GM23248 (cell line): ENCODE measurements at regions not wholly inside any gene's neighbourhood (a gene's known extent, or its start where the extent isn't known, plus 50 kb on each side); places are given as distances from the start of the nearest gene placed in this dataset.

ENCODE experiments used
- DNase-seq: peaks from one replicate; pipeline ENCODE4 v3.0.0-alpha.2; 2015
- H2AFZ ChIP-seq: fragments of 200-600 bp; sonication (generic); 2 replicates; pipeline ENCODE4 v1.6.1; 2016; ENCODE audit warnings: antibody characterized with exemption
- H3F3A ChIP-seq: fragments of 200-600 bp; sonication (generic); 2 replicates; pipeline ENCODE4 v1.6.1; 2016; ENCODE audit warnings: mild to moderate bottlenecking, antibody characterized with exemption, mixed run types; ENCODE audit not compliant: insufficient read depth
- H3K27ac ChIP-seq: fragments of 200-600 bp; sonication (generic); 2 replicates; pipeline ENCODE4 v1.5.1; 2016; ENCODE audit warnings: mild to moderate bottlenecking
- H3K27me3 ChIP-seq: fragments of 200-600 bp; sonication (generic); replicated peaks from 2 replicates; pipeline ENCODE4 v1.6.1; 2016; ENCODE audit warnings: mild to moderate bottlenecking; ENCODE audit not compliant: insufficient read depth
- H3K36me3 ChIP-seq: fragments of 200-600 bp; sonication (generic); 2 replicates; pipeline ENCODE4 v1.6.1; 2016; ENCODE audit warnings: low read depth, mild to moderate bottlenecking
- H3K4me1 ChIP-seq: fragments of 200-600 bp; sonication (generic); 2 replicates; pipeline ENCODE4 v1.6.1; 2016; ENCODE audit warnings: mild to moderate bottlenecking; ENCODE audit not compliant: insufficient read depth
- H3K4me2 ChIP-seq: fragments of 200-600 bp; sonication (generic); one replicate; pipeline ENCODE4 v1.6.1; 2016; ENCODE audit warnings: mild to moderate bottlenecking; ENCODE audit not compliant: unreplicated experiment
- H3K4me3 ChIP-seq: fragments of 200-600 bp; sonication (generic); 2 replicates; pipeline ENCODE4 v1.5.1; 2016; ENCODE audit warnings: mild to moderate bottlenecking
- H3K79me2 ChIP-seq: fragments of 200-600 bp; sonication (generic); 2 replicates; pipeline ENCODE4 v1.6.1; 2016; ENCODE audit warnings: mild to moderate bottlenecking; ENCODE audit not compliant: insufficient read depth
- H3K9ac ChIP-seq: fragments of 200-600 bp; sonication (generic); 2 replicates; pipeline ENCODE4 v1.6.1; 2016; ENCODE audit warnings: mild to moderate bottlenecking
- H3K9me2 ChIP-seq: fragments of 200-600 bp; sonication (generic); 2 replicates; pipeline ENCODE4 v1.6.1; 2016; ENCODE audit warnings: mixed run types, mild to moderate bottlenecking, moderate library complexity; ENCODE audit not compliant: insufficient read depth
- H3K9me3 ChIP-seq: fragments of 200-600 bp; sonication (generic); one replicate; pipeline ENCODE4 v1.6.1; 2017; ENCODE audit warnings: low read depth
- H4K20me1 ChIP-seq: fragments of 200-600 bp; sonication (generic); 2 replicates; pipeline ENCODE4 v1.6.0; 2016; ENCODE audit not compliant: insufficient read depth
- EZH2 ChIP-seq: fragments of 200-600 bp; sonication (generic); IDR thresholded peaks from 2 replicates; pipeline ENCODE4 v1.6.1; 2018; ENCODE audit warnings: antibody characterized with exemption, mild to moderate bottlenecking; ENCODE audit not compliant: insufficient read depth, poor library complexity, severe bottlenecking
- EZH2phosphoT487 ChIP-seq: fragments of 200-600 bp; sonication (generic); IDR thresholded peaks from 2 replicates; pipeline ENCODE4 v1.6.1; 2018; ENCODE audit warnings: antibody characterized with exemption, moderate library complexity, mild to moderate bottlenecking, low read depth; ENCODE audit not compliant: insufficient read depth
- WGBS, 2 experiments: methylation state at CpG; one replicate each; pipeline ENCODE4 v1.1.6; 2015 to 2017; ENCODE audit warnings: low lambda C conversion rate in 2 of 2, low coverage in 1 of 2; ENCODE audit errors: missing lambda C conversion rate in 2 of 2; 5-methylcytosine and 5-hydroxymethylcytosine counted together
- in situ Hi-C: fragments of 300-500 bp; cut with MboI; formaldehyde crosslinking; loops from 2 replicates; pipeline ENCODE4 v1.15.0; 2020

DNA sequence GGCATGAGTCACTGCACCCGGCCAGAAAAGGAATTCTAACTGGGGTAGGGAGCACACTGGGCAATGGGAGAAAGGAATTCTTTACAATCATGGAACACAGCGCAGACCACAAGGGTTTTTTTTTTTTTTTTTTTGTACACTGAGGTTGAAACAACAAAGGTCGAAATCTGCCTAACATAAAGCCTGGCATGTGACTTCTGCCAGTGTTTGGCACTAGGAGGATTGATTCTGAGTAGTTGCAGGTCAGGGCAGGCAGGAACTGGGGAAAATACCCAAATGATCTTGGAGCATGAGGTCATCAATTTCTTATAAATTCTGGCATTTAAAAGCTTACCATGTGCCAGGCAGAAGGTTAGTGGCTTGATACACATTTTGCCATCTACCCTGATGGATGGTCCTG lies 202.0 kb upstream of the SNX19 start:
- Histone ChIP-seq H3F3A (no peaks in the 10 kb centered on the region), H3K4me2 (no peak overlapping the region), H3K4me3 (no peak overlapping the region), H3K36me3 (no peaks in the 10 kb centered on the region), H3K27me3 (no peaks in the 10 kb centered on the region), H3K9me2 (no peaks in the 10 kb centered on the region), H3K27ac (no peak overlapping the region), H3K9ac (no peak overlapping the region), H3K9me3 (no peaks in the 10 kb centered on the region), H3K4me1 (no peaks in the 10 kb centered on the region), H3K79me2 (no peaks in the 10 kb centered on the region), H2AFZ (no peak overlapping the region), H4K20me1 (no peaks in the 10 kb centered on the region)
- in situ Hi-C loops: no loop called here
- TF ChIP-seq EZH2phosphoT487 (no peak), EZH2 (no peak)
- 43 to 52% methylated on average over 3 of the region's 3 CpGs for WGBS, 2 experiments
- no peak for DNase-seq

DNA sequence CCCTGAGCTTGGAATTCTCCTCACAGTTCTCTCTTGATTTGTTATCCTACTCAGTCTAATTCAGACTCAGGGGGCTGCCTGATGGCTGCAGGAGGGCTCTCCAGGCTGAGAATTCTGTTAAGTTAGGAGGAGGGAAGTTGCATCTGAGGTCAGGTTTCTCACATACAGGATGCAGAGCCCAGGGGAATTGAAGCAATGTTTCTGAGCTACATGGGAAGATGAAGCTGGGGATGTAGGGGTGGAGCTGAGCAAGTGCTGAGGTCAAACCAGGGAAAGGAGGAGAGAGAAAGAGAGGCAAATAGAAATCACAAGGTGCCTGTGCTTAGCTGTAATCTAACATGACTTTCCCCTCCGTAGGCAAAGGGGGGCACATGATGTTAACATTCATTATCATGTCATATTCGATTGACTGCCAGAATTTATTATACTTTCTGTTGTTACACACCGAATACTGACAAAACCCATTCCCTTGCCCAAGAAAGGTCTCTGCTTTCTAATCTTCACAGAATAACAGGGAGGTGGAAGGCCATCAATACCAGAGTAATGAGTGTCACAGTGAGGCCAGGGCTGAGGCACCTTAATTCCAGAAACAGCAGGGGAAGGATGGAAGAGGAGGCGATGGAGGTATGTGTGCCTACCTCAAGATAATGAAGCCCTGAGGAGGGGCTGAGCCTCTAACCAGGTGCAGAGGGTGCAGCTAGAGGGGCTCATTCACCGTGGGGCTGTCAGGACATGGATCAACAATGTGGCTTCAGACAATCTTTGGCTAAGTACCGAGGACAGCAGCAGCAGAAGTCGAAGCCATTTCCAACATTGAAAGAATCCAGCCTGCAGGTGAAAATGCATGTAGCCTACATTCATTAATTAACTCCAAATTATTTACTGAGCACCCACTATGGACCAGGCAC lies 205.4 kb upstream of the SNX19 start:
- Histone ChIP-seq H3K27me3 (no peaks in the 10 kb centered on the region), H3K9ac (no peak overlapping the region), H3K27ac (no peak overlapping the region), H4K20me1 (no peaks in the 10 kb centered on the region), H3K9me2 (no peaks in the 10 kb centered on the region), H2AFZ (no peak overlapping the region), H3K4me2 (no peak overlapping the region), H3K4me3 (no peak overlapping the region), H3K36me3 (no peaks in the 10 kb centered on the region), H3F3A (no peaks in the 10 kb centered on the region), H3K4me1 (no peaks in the 10 kb centered on the region), H3K79me2 (no peaks in the 10 kb centered on the region), H3K9me3 (no peaks in the 10 kb centered on the region)
- no peak for TF ChIP-seq EZH2phosphoT487
- TF ChIP-seq EZH2: no peak
- DNase-seq: no peak
- WGBS, 2 experiments: 32 to 45% methylated on average over 7 of the region's 7 CpGs
- in situ Hi-C loops: no loop called here

DNA sequence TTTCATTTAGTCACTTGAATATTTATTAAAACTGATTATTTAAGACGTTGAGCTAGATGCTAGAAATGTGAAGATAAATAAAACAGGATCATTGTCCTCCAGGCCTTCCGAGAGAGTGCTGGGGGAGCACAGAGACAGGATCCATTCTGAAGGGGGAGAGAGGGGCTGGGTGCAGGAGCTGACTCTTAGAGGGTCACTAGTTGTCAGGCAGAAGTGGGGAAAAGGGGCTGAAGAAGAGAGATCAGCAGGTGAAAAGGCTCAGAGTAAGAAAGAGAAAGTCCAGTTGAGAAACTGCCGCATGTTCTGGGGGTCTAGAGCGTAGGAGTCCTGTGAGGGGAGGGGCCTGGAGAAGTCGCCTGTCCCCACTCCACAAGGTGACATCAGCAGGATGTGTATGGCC lies 206.2 kb upstream of the SNX19 start:
- H2AFZ ChIP-seq: no peak overlapping the region
- no peak for DNase-seq
- no peak overlapping the region for H3K4me2 ChIP-seq
- H3K9me3 ChIP-seq: no peaks in the 10 kb centered on the region
- WGBS, 2 experiments: 37 to 51% methylated on average over 5 of the region's 5 CpGs
- H3K4me3 ChIP-seq: no peak overlapping the region
- no peaks in the 10 kb centered on the region for H3K36me3 ChIP-seq
- no peak overlapping the region for H3K27ac ChIP-seq
- H3K79me2 ChIP-seq: no peaks in the 10 kb centered on the region
- no peaks in the 10 kb centered on the region for H3K4me1 ChIP-seq
- no peaks in the 10 kb centered on the region for H3F3A ChIP-seq
- no peak overlapping the region for H3K9ac ChIP-seq
- no peak for TF ChIP-seq EZH2
- no peak for TF ChIP-seq EZH2phosphoT487
- in situ Hi-C loops: no loop called here
- no peaks in the 10 kb centered on the region for H3K27me3 ChIP-seq
- no peaks in the 10 kb centered on the region for H3K9me2 ChIP-seq
- no peaks in the 10 kb centered on the region for H4K20me1 ChIP-seq

- H3K9me2 ChIP-seq: no peaks in the 10 kb centered on the region
- TF ChIP-seq EZH2phosphoT487 (no peak), EZH2 (no peak)
- no peak overlapping the region for H2AFZ ChIP-seq
- whole genome bisulfite sequencing, 2 experiments: 37 to 48% methylated on average over 2 of the region's 2 CpGs
- DNase-seq: no peak
- no peaks in the 10 kb centered on the region; the same call in none of the 2 replicates for H3K27me3 ChIP-seq
- H4K20me1 ChIP-seq: no peaks in the 10 kb centered on the region
- no peaks in the 10 kb centered on the region for H3K79me2 ChIP-seq
- in situ Hi-C loops: no loop called here
- H3K9me3 ChIP-seq: no peaks in the 10 kb centered on the region
- no peak overlapping the region for H3K4me3 ChIP-seq
- no peaks in the 10 kb centered on the region for H3F3A ChIP-seq
- no peak overlapping the region for H3K4me2 ChIP-seq
- H3K9ac ChIP-seq: no peak overlapping the region
- H3K36me3 ChIP-seq: no peaks in the 10 kb centered on the region
- no peaks in the 10 kb centered on the region for H3K4me1 ChIP-seq
- no peak overlapping the region for H3K27ac ChIP-seq
Measured at GRCh38 chr11:131129474-131129873, 213.2 kb upstream of the SNX19 start.
